Coronary artery (tissue), 2 donors: ENCODE measurements at regions not wholly inside any gene's neighbourhood (a gene's known extent, or its start where the extent isn't known, plus 50 kb on each side); places are given as distances from the start of the nearest gene placed in this dataset.

ENCODE experiments used
- DNase-seq: peaks from one replicate; pipeline ENCODE4 v3.0.0-alpha.2; 2017; ENCODE audit warnings: low spot score
- H3K27ac ChIP-seq, 2 donors: fragments of 200-600 bp; sonication (generic); one replicate each; pipeline ENCODE4 v1.5.1; 2016 to 2019
- H3K4me3 ChIP-seq: fragments of 200-600 bp; sonication (generic); 2 replicates; pipeline ENCODE4 v1.5.1; 2016; ENCODE audit warnings: mild to moderate bottlenecking, moderate library complexity
- CTCF ChIP-seq: fragments of 200-600 bp; sonication (generic); IDR thresholded peaks from one replicate; pipeline ENCODE4 v1.5.1; 2019; ENCODE audit warnings: antibody characterized with exemption

- TF ChIP-seq CTCF, result no peak
- H3K27ac ChIP-seq, result no peak overlapping the region
- no peak for DNase-seq
- no peak overlapping the region for H3K4me3 ChIP-seq
Observed at GRCh38 chr16:61544165-61544564, 492.1 kb downstream of the CDH8 start.

- DNase-seq, result no peak
- TF ChIP-seq CTCF, result no peak
- Histone ChIP-seq H3K27ac (no peak overlapping the region), H3K4me3 (no peak overlapping the region)
Observed at GRCh38 chr16:61540216-61540615, 496.0 kb downstream of the CDH8 start.

GRCh38 chr16:61530697-61531096, 505.5 kb downstream of the CDH8 start:
- H3K4me3 ChIP-seq, result no peak overlapping the region
- DNase-seq, result no peak
- TF ChIP-seq CTCF, result no peak
- no peak overlapping the region for H3K27ac ChIP-seq

- DNase-seq, result no peak
- Histone ChIP-seq H3K4me3 (no peak overlapping the region), H3K27ac (no peak overlapping the region)
- no peak for TF ChIP-seq CTCF
Observed at GRCh38 chr16:61500851-61501250, 535.4 kb downstream of the CDH8 start.

GRCh38 chr16:61480250-61480649, 556.0 kb downstream of the CDH8 start:
- no peak for TF ChIP-seq CTCF
- no peak for DNase-seq
- no peak overlapping the region for H3K27ac ChIP-seq
- no peak overlapping the region for H3K4me3 ChIP-seq

GRCh38 chr16:61471737-61472136, 564.5 kb downstream of the CDH8 start:
- H3K27ac ChIP-seq, result no peak overlapping the region
- no peak overlapping the region for H3K4me3 ChIP-seq
- TF ChIP-seq CTCF, result no peak
- DNase-seq, result no peak

GRCh38 chr16:61471023-61471422, 565.2 kb downstream of the CDH8 start:
- no peak for DNase-seq
- no peak for TF ChIP-seq CTCF
- Histone ChIP-seq H3K27ac (no peak overlapping the region), H3K4me3 (no peak overlapping the region)
